ENCODE measurements at regions not wholly inside any gene's neighbourhood (a gene's known extent, or its start where the extent isn't known, plus 50 kb on each side); places are given as distances from the start of the nearest gene placed in this dataset.

DNA sequence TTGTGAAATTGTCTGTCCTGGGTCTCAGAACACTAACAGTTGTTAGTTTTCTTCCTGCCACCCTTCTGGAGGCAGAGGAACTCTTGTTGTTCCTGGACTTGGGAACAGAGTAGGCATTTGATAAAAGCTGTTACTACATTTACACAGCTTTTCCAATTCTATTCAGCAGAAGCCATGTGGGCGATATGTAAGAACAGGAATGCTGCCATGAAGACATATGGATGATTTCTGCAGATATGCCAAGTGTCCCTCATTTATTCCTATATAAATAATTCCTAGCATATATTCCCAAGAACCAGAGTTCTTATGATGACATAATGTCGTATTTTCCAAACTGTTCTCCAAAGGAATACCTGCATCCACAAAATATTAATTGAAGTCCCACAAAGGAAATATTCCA, 135.9 kb upstream of the DAB2 start:
- H3K4me3 ChIP-seq, result no peak overlapping the region
- H3K4me2 ChIP-seq, result no peak overlapping the region
- H3K9me3 ChIP-seq (replicated peaks in 1 of 11), result 0 out of 22 replicates have a peak, but pooled peaks cover 0 to 3% (median 0%) of the 10 kb centered on the region in 11 experiments
- H4K20me1 ChIP-seq, result no peaks in the 10 kb centered on the region
- no peak overlapping the region for H3K27ac ChIP-seq
- H3K4me1 ChIP-seq, result peaks cover 0 to 14% (median 0%) of the 10 kb centered on the region in 10 experiments; a peak in 8 of 20 replicates
- H3K36me3 ChIP-seq, result no peaks in the 10 kb centered on the region
- no peaks in the 10 kb centered on the region for H3K27me3 ChIP-seq
- no peak for TF ChIP-seq Cebpa-rat (IDR thresholded peaks at IDR 0.05)
- H3K9ac ChIP-seq, result no peak overlapping the region

DNA sequence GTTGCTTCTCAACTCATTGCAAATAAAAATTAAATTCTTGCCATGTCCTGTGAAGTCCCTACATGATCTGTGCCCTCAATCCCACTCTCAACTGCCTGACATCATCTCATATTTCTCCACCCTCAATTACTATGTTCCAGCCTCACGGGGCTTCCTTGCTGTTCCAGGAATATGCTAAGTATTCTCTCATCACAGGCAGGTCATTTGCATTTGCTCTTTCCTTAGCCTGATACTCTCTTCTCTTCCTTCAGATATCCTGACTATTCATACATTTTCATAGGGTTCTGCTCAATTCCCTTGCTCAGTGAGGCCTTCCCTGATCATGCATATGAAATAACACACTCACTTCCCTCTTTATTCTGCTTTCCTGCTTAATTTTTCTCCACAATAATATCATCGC, 135.1 kb upstream of the DAB2 start:
- Histone ChIP-seq H3K4me3 (no peak overlapping the region), H3K4me1 (peaks cover 0 to 22% (median 0%) of the 10 kb centered on the region in 10 experiments; a peak in 8 of 20 replicates), H3K9ac (no peak overlapping the region), H3K27me3 (no peaks in the 10 kb centered on the region), H3K9me3 (replicated peaks in 1 of 11) (0 out of 22 replicates have a peak, but pooled peaks cover 0 to 3% (median 0%) of the 10 kb centered on the region in 11 experiments), H4K20me1 (no peaks in the 10 kb centered on the region), H3K27ac (no peak overlapping the region), H3K36me3 (no peaks in the 10 kb centered on the region), H3K4me2 (no peak overlapping the region)
- no peak for TF ChIP-seq Cebpa-rat (IDR thresholded peaks at IDR 0.05)

DNA sequence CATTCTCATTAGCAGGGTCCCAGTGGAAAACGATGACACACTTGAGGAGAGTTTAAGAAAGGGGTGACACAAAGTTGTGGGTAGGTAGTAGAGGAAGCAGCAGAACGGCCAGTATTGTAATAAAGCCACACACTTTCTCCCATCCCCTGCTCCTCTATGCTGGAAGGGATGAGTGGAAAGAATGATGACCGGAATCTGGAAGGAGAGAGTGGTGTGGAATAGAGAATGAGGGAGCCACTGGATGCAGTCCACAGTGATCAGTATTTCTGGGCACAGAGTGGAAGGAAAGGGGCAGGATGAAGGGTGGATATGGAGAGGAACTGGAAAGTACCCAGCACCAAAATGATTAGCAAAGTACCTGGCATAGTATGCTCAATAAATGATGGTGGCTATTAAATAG, 133.8 kb upstream of the DAB2 start:
- H3K9me3 ChIP-seq (replicated peaks in 1 of 11), result 0 out of 22 replicates have a peak, but pooled peaks cover 0 to 3% (median 0%) of the 10 kb centered on the region in 11 experiments
- no peak overlapping the region for H3K4me3 ChIP-seq
- H3K27me3 ChIP-seq, result no peaks in the 10 kb centered on the region
- peaks cover 0 to 25% (median 0%) of the 10 kb centered on the region in 10 experiments; a peak in 8 of 20 replicates for H3K4me1 ChIP-seq
- no peaks in the 10 kb centered on the region for H3K36me3 ChIP-seq
- no peak overlapping the region for H3K27ac ChIP-seq
- no peaks in the 10 kb centered on the region for H4K20me1 ChIP-seq
- no peak for TF ChIP-seq Cebpa-rat (IDR thresholded peaks at IDR 0.05)
- no peak overlapping the region for H3K9ac ChIP-seq
- H3K4me2 ChIP-seq, result no peak overlapping the region

DNA sequence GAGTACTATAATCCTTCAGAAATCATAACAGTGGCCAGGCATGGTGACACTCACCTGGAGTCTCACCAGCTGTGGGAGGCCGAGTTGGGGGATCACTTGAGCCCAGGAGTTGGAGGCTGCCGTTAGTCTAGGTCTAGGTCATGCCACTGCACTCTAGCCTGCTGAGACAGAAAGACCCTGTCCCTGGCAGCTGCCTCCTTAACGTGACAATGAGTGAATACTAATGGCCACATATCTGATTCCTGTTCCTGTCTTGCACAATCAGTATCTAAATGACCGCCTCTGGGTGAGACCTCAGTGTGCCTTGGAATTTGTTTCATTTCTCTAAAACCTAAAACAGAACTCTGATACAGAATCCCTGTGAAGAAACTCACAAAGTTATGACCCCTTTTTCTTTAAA, 131.0 kb upstream of the DAB2 start:
- H4K20me1 ChIP-seq, result no peaks in the 10 kb centered on the region

DNA sequence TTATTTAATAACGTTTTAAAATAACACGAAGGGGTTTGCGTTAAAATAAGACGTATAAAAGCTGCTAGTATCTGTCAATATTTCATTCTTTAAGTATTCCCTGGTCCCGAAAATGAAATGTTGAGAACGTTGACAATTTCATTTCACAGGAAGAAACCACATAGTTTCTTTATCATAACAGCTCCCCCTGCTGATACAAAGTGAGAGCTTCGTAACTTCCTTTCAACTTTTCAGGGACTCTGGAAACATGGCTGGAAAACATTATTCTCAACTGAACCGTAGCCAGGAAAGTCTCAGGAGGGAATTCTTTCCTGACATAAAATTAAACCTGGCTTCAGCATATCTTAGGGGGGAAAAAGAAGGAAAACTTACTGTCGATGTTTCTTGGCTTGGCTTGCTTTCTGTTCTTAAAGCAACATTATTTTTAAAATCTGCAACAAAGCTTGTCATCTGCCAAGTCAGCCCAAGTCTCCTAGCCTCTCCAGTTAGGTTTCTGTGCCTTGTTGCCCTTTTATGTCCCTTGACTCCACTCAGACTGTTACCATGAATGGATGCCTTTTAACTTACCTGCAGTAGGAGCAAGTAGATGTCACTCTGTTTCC, 122.9 kb upstream of the DAB2 start:
- Histone ChIP-seq H3K27me3 (no peaks in the 10 kb centered on the region), H3K36me3 (no peaks in the 10 kb centered on the region), H3K4me3 (no peak overlapping the region), H3K9me3 (replicated peaks in 1 of 11) (no peaks in the 10 kb centered on the region), H3K4me2 (peak overlapping the region in 3 of 11 experiments; percentile 34 to 74 (median 70); a peak in 6 of 22 replicates), H3K27ac (peak overlapping the region in 4 of 11 experiments; percentile 5 to 40 (median 17); a peak in 5 of 22 replicates), H3K4me1 (peaks cover 0 to 71% (median 0%) of the 10 kb centered on the region in 10 experiments; a peak in 8 of 20 replicates), H4K20me1 (no peaks in the 10 kb centered on the region), H3K9ac (peak overlapping the region in 3 of 11 experiments; percentile 31 to 51 (median 47); a peak in 4 of 22 replicates)
- no peak for TF ChIP-seq Cebpa-rat (IDR thresholded peaks at IDR 0.05)

More for the DNA sequence above, 131.0 kb upstream of the DAB2 start:
- Histone ChIP-seq H3K4me3 (no peak overlapping the region), H3K4me1 (peaks cover 0 to 25% (median 0%) of the 10 kb centered on the region in 10 experiments; a peak in 8 of 20 replicates), H3K36me3 (no peaks in the 10 kb centered on the region), H3K4me2 (peak overlapping the region in 5 of 11 experiments; percentile 29 to 58 (median 49); a peak in 7 of 22 replicates), H3K9me3 (replicated peaks in 1 of 11) (0 out of 22 replicates have a peak, but pooled peaks cover 0 to 3% (median 0%) of the 10 kb centered on the region in 11 experiments), H3K27ac (peak overlapping the region in 5 of 11 experiments; percentile 19 to 74 (median 51); a peak in 9 of 22 replicates), H3K27me3 (no peaks in the 10 kb centered on the region), H3K9ac (peak overlapping the region in 2 of 11 experiments; percentile 25 to 28; a peak in 1 of 22 replicates)
- TF ChIP-seq Cebpa-rat (IDR thresholded peaks at IDR 0.05), result peak in 4 of 11 experiments; percentile 22 to 78 (median 60); a peak in 3 of 22 replicates

DNA sequence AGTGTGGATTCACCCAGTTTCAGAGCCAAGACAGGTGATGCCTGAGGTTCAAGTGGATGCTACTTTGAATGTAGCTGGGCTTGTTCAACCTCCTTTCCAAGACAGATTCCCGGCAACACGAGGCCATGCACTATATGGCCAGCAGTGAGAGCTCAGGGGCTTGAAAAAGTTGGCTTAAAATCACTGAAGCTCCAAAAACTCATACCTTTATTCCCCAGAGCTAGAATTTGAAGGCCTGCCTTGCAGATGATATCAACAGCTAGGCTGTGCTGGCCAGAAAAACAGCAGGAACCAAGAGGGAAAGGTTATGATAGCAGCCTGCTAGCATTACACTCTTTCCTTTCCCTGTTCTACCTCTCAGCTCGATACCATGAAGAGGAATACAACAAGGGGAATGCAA, 120.2 kb upstream of the DAB2 start:
- Histone ChIP-seq H4K20me1 (no peaks in the 10 kb centered on the region), H3K4me1 (peaks cover 0 to 96% (median 0%) of the 10 kb centered on the region in 10 experiments; a peak in 8 of 20 replicates), H3K9ac (peak overlapping the region in 1 of 11 experiments; percentile 2; a peak in 1 of 22 replicates), H3K9me3 (replicated peaks in 1 of 11) (no peaks in the 10 kb centered on the region), H3K4me2 (peak overlapping the region in 3 of 11 experiments; percentile 74 to 83 (median 81); a peak in 5 of 22 replicates), H3K4me3 (no peak overlapping the region), H3K36me3 (no peaks in the 10 kb centered on the region), H3K27me3 (no peaks in the 10 kb centered on the region), H3K27ac (peak overlapping the region in 2 of 11 experiments; percentile 59 to 74; a peak in 2 of 22 replicates)
- TF ChIP-seq Cebpa-rat (IDR thresholded peaks at IDR 0.05), result no peak

DNA sequence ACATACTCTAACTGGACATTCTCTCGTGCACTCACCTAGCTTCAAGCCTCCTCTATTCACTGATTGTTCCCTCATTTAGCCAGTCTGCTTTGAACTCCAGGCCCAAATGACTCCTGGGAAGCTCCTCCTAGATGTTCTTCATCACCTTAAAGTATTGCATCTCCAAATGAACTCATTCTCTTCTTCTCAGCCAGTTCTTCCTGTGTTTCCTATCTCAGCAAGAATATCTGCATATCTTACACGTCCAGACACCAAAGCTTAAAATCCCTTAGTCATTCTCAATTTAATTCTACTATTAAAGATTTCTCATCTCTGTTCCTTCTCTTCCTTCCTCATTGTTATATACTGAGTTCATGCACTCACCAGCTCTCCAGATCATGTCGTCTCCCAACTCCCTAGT, 118.6 kb upstream of the DAB2 start:
- Histone ChIP-seq H3K27ac (peak overlapping the region in 4 of 11 experiments; percentile 44 to 74 (median 63); a peak in 7 of 22 replicates), H3K9me3 (replicated peaks in 1 of 11) (no peaks in the 10 kb centered on the region), H4K20me1 (no peaks in the 10 kb centered on the region), H3K4me3 (peak overlapping the region in 3 of 10 experiments; percentile 18 to 27 (median 26); a peak in 4 of 20 replicates), H3K4me2 (peak overlapping the region in 4 of 11 experiments; percentile 41 to 83 (median 78); a peak in 8 of 22 replicates), H3K36me3 (no peaks in the 10 kb centered on the region), H3K27me3 (no peaks in the 10 kb centered on the region), H3K4me1 (peaks cover 0 to 84% (median 0%) of the 10 kb centered on the region in 10 experiments; a peak in 8 of 20 replicates), H3K9ac (peak overlapping the region in 3 of 11 experiments; percentile 50 to 63 (median 62); a peak in 5 of 22 replicates)
- TF ChIP-seq Cebpa-rat (IDR thresholded peaks at IDR 0.05), result no peak

DNA sequence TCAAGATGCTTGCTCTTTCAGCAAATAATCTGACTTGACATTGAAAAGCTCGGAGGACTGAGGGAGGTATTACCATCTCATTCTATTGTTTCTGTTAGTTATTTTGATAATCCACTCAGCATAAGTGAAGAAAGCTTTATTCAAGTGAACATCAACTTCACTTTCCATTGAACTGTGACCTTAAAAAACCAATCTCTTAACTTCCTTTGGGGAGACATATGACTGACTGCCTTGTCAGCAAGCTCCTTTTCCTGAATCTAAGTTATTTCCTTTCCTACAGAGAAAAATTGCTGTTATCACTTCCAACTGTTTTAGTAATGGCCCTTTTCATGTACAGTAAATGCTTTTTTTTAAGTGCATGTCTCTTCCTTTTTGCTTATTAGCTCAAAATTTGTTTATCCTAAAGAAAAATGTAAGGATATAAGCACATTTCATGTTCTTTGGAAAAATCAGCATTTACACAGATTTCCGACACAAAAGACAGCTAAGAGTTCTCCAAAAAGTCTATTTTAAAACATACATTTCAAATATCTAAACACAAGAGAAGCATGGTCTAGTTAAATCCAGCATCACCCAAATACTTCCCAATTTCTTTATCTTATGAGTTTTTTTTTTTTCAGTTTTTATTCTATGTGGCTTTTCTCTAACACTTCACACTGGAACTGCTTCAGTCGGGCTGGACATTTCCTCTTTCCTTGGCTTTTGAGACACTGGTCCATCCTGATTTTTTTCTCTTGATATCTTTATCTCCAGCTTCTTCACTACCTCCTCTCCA, 117.9 kb upstream of the DAB2 start:
- Histone ChIP-seq H3K4me2 (peak overlapping the region in 4 of 11 experiments; percentile 41 to 83 (median 78); a peak in 8 of 22 replicates), H3K36me3 (no peaks in the 10 kb centered on the region), H3K4me3 (peak overlapping the region in 3 of 10 experiments; percentile 18 to 27 (median 26); a peak in 4 of 20 replicates), H3K27me3 (no peaks in the 10 kb centered on the region), H3K4me1 (peaks cover 0 to 84% (median 0%) of the 10 kb centered on the region in 10 experiments; a peak in 8 of 20 replicates), H3K27ac (peak overlapping the region in 4 of 11 experiments; percentile 44 to 74 (median 63); a peak in 7 of 22 replicates), H4K20me1 (no peaks in the 10 kb centered on the region), H3K9me3 (replicated peaks in 1 of 11) (no peaks in the 10 kb centered on the region), H3K9ac (peak overlapping the region in 3 of 11 experiments; percentile 50 to 63 (median 62); a peak in 5 of 22 replicates)
- TF ChIP-seq Cebpa-rat (IDR thresholded peaks at IDR 0.05), result no peak

All from BLaER1 treated with 17β-estradiol and CSF1 and Interleukin-3, amounts not matched to agents 10 nM and 100 nM (cell line).